ENCODE measurements at regions not wholly inside any gene's neighbourhood (a gene's known extent, or its start where the extent isn't known, plus 50 kb on each side); places are given as distances from the start of the nearest gene placed in this dataset.

DNA sequence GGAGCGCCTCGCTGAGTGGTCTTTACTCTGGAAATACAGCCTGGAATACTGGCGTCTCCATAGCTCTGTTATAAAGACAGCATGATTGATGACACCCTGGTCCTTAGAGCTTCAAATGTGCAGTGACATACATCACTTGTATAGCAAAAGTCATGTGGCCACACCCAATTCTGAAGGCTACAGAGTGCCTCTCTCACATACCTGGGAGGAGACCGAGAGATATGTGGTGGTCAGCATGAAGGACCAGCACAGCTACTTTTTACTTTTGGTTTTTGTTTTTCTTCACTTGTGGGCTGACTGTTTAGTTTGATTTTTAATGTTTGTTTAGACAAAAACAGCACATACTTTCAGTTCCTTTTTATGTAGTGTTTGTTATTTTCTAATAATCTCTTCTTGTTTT, 938.5 kb upstream of the SOX11 start:
- Histone ChIP-seq H2BK120ac (ENCODE audit: low read depth, low read length) (no peak overlapping the region), H3K23ac (ENCODE audit: low read depth, low read length, poor library complexity) (no peak overlapping the region), H3K4me2 (ENCODE audit: insufficient read depth, low read length, poor library complexity, severe bottlenecking) (no peak overlapping the region), H3K9me3 (replicated peaks in 1 of 2; ENCODE audit: control insufficient read depth in 2 of 2, insufficient read depth in 1 of 2, low read depth in 1 of 2, low read length in 2 of 2) (peaks cover 0 to 3% of the 10 kb centered on the region in 2 donors), H3K9ac (ENCODE audit: low read depth, low read length, poor library complexity) (no peak overlapping the region), H2BK5ac (ENCODE audit: low read length) (no peak overlapping the region), H3K4me1 (ENCODE audit: control insufficient read depth in 2 of 2, insufficient read depth in 1 of 2, low read depth in 1 of 2, low read length in 2 of 2) (no peaks in the 10 kb centered on the region), H4K8ac (ENCODE audit: low read depth, low read length) (no peak overlapping the region), H3K27ac (replicated peaks; ENCODE audit: low read length) (no peak overlapping the region), H2BK15ac (ENCODE audit: low read length) (no peak overlapping the region), H3K27me3 (ENCODE audit: control insufficient read depth in 3 of 3, insufficient read depth in 3 of 3, low read depth in 1 of 3, low read length in 3 of 3) (no peaks in the 10 kb centered on the region), H3K18ac (ENCODE audit: low read length) (no peak overlapping the region), H3K4ac (ENCODE audit: low read length) (no peak overlapping the region), H3K4me3 (ENCODE audit: low read length in 2 of 2) (no peak overlapping the region), H3K14ac (ENCODE audit: low read length) (no peak overlapping the region), H2AK5ac (ENCODE audit: low read depth, low read length) (no peak overlapping the region), H4K91ac (ENCODE audit: low read depth, low read length, poor library complexity) (no peak overlapping the region), H2BK12ac (ENCODE audit: low read length) (no peak overlapping the region), H3K79me1 (ENCODE audit: low read depth, low read length) (no peaks in the 10 kb centered on the region), H2AFZ (ENCODE audit: low read length) (no peak overlapping the region), H3K36me3 (replicated peaks in 1 of 2; ENCODE audit: control insufficient read depth in 2 of 2, insufficient read depth in 2 of 2, low read length in 2 of 2) (no peaks in the 10 kb centered on the region)
- DNase-seq (ENCODE audit: low spot score) = no peak
- WGBS, 2 donors (ENCODE audit: extremely low coverage in 2 of 2, insufficient read length in 2 of 2, insufficient replicate concordance in 1 of 2) = no CpG with 5 or more reads among the region's 4 CpGs

DNA sequence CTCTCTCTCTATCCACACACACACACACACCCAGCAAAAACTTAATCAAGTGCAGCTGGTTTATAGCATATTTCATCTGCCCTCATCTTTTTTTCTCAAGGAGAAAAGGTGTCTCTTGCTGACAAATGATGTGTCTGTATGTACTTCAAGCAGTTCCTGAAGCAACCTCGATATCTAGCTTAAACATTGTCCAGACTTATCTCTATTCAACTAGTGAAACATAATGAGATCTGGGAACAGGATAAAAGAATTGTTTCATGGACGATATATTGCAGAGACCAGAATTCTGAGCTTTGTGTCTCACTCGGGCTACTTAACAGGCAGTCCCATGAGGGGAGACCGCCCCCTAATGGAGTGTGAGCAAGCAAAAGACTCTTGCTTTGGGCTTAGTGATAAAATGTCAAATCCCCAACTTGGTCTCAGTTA, 929.2 kb upstream of the SOX11 start:
- Histone ChIP-seq H3K9me3 (replicated peaks in 1 of 2; ENCODE audit: control insufficient read depth in 2 of 2, insufficient read depth in 1 of 2, low read depth in 1 of 2, low read length in 2 of 2) (peaks cover 0 to 5% of the 10 kb centered on the region in 2 donors), H4K91ac (ENCODE audit: low read depth, low read length, poor library complexity) (no peak overlapping the region), H3K27ac (replicated peaks; ENCODE audit: low read length) (no peak overlapping the region), H3K79me1 (ENCODE audit: low read depth, low read length) (no peaks in the 10 kb centered on the region), H2BK15ac (ENCODE audit: low read length) (no peak overlapping the region), H3K36me3 (replicated peaks in 1 of 2; ENCODE audit: control insufficient read depth in 2 of 2, insufficient read depth in 2 of 2, low read length in 2 of 2) (no peaks in the 10 kb centered on the region), H3K14ac (ENCODE audit: low read length) (no peak overlapping the region), H2BK12ac (ENCODE audit: low read length) (no peak overlapping the region), H2AK5ac (ENCODE audit: low read depth, low read length) (no peak overlapping the region), H2AFZ (ENCODE audit: low read length) (peak overlapping the region; percentile 46), H3K4ac (ENCODE audit: low read length) (no peak overlapping the region), H3K4me3 (ENCODE audit: low read length in 2 of 2) (no peak overlapping the region), H3K4me2 (ENCODE audit: insufficient read depth, low read length, poor library complexity, severe bottlenecking) (no peak overlapping the region), H3K4me1 (ENCODE audit: control insufficient read depth in 2 of 2, insufficient read depth in 1 of 2, low read depth in 1 of 2, low read length in 2 of 2) (peaks cover 0 to 2% of the 10 kb centered on the region in 2 donors), H3K27me3 (ENCODE audit: control insufficient read depth in 3 of 3, insufficient read depth in 3 of 3, low read depth in 1 of 3, low read length in 3 of 3) (no peaks in the 10 kb centered on the region), H4K8ac (ENCODE audit: low read depth, low read length) (no peak overlapping the region), H3K23ac (ENCODE audit: low read depth, low read length, poor library complexity) (no peak overlapping the region), H2BK120ac (ENCODE audit: low read depth, low read length) (no peak overlapping the region), H3K9ac (ENCODE audit: low read depth, low read length, poor library complexity) (no peak overlapping the region), H2BK5ac (ENCODE audit: low read length) (no peak overlapping the region), H3K18ac (ENCODE audit: low read length) (no peak overlapping the region)
- peak; percentile 57 for DNase-seq (ENCODE audit: low spot score)
- WGBS, 2 donors (ENCODE audit: extremely low coverage in 2 of 2, insufficient read length in 2 of 2, insufficient replicate concordance in 1 of 2) = no CpG with 5 or more reads among the region's 4 CpGs

GRCh38 chr2:4765787-4766530, 926.2 kb upstream of the SOX11 start:
- H3K27ac ChIP-seq (replicated peaks; ENCODE audit: low read length) = no peak overlapping the region
- no peak overlapping the region for H3K4me3 ChIP-seq (ENCODE audit: low read length in 2 of 2)
- H3K27me3 ChIP-seq (ENCODE audit: control insufficient read depth in 3 of 3, insufficient read depth in 3 of 3, low read depth in 1 of 3, low read length in 3 of 3) = no peaks in the 10 kb centered on the region
- no peak overlapping the region for H3K14ac ChIP-seq (ENCODE audit: low read length)
- no peaks in the 10 kb centered on the region for H3K36me3 ChIP-seq (replicated peaks in 1 of 2; ENCODE audit: control insufficient read depth in 2 of 2, insufficient read depth in 2 of 2, low read length in 2 of 2)
- DNase-seq (ENCODE audit: low spot score) = no peak
- no peak overlapping the region for H2AK5ac ChIP-seq (ENCODE audit: low read depth, low read length)
- no peak overlapping the region for H2BK12ac ChIP-seq (ENCODE audit: low read length)
- WGBS, 2 donors (ENCODE audit: extremely low coverage in 2 of 2, insufficient read length in 2 of 2, insufficient replicate concordance in 1 of 2) = no CpG with 5 or more reads among the region's 16 CpGs
- no peak overlapping the region for H2AFZ ChIP-seq (ENCODE audit: low read length)
- no peak overlapping the region for H4K8ac ChIP-seq (ENCODE audit: low read depth, low read length)
- peaks cover 0 to 2% of the 10 kb centered on the region in 2 donors for H3K4me1 ChIP-seq (ENCODE audit: control insufficient read depth in 2 of 2, insufficient read depth in 1 of 2, low read depth in 1 of 2, low read length in 2 of 2)
- H3K4me2 ChIP-seq (ENCODE audit: insufficient read depth, low read length, poor library complexity, severe bottlenecking) = no peak overlapping the region
- H2BK15ac ChIP-seq (ENCODE audit: low read length) = no peak overlapping the region
- no peak overlapping the region for H3K23ac ChIP-seq (ENCODE audit: low read depth, low read length, poor library complexity)
- H3K9ac ChIP-seq (ENCODE audit: low read depth, low read length, poor library complexity) = no peak overlapping the region
- H3K9me3 ChIP-seq (replicated peaks in 1 of 2; ENCODE audit: control insufficient read depth in 2 of 2, insufficient read depth in 1 of 2, low read depth in 1 of 2, low read length in 2 of 2) = peaks cover 0 to 2% of the 10 kb centered on the region in 2 donors
- H2BK120ac ChIP-seq (ENCODE audit: low read depth, low read length) = no peak overlapping the region
- peak overlapping the region; percentile 53 for H3K4ac ChIP-seq (ENCODE audit: low read length)
- H3K18ac ChIP-seq (ENCODE audit: low read length) = no peak overlapping the region
- H4K91ac ChIP-seq (ENCODE audit: low read depth, low read length, poor library complexity) = no peak overlapping the region
- no peak overlapping the region for H2BK5ac ChIP-seq (ENCODE audit: low read length)
- no peaks in the 10 kb centered on the region for H3K79me1 ChIP-seq (ENCODE audit: low read depth, low read length)

GRCh38 chr2:4775668-4776067, 916.5 kb upstream of the SOX11 start:
- no peak for DNase-seq (ENCODE audit: low spot score)
- Histone ChIP-seq H3K36me3 (replicated peaks in 1 of 2; ENCODE audit: control insufficient read depth in 2 of 2, insufficient read depth in 2 of 2, low read length in 2 of 2) (no peaks in the 10 kb centered on the region), H2AFZ (ENCODE audit: low read length) (no peak overlapping the region), H2BK120ac (ENCODE audit: low read depth, low read length) (no peak overlapping the region), H2BK12ac (ENCODE audit: low read length) (no peak overlapping the region), H3K4me2 (ENCODE audit: insufficient read depth, low read length, poor library complexity, severe bottlenecking) (no peak overlapping the region), H3K14ac (ENCODE audit: low read length) (no peak overlapping the region), H2AK5ac (ENCODE audit: low read depth, low read length) (no peak overlapping the region), H4K8ac (ENCODE audit: low read depth, low read length) (no peak overlapping the region), H3K9me3 (replicated peaks in 1 of 2; ENCODE audit: control insufficient read depth in 2 of 2, insufficient read depth in 1 of 2, low read depth in 1 of 2, low read length in 2 of 2) (no peaks in the 10 kb centered on the region), H3K9ac (ENCODE audit: low read depth, low read length, poor library complexity) (no peak overlapping the region), H3K4ac (ENCODE audit: low read length) (no peak overlapping the region), H2BK15ac (ENCODE audit: low read length) (no peak overlapping the region), H3K23ac (ENCODE audit: low read depth, low read length, poor library complexity) (no peak overlapping the region), H3K27me3 (ENCODE audit: control insufficient read depth in 3 of 3, insufficient read depth in 3 of 3, low read depth in 1 of 3, low read length in 3 of 3) (no peaks in the 10 kb centered on the region), H3K79me1 (ENCODE audit: low read depth, low read length) (no peaks in the 10 kb centered on the region), H3K18ac (ENCODE audit: low read length) (no peak overlapping the region), H3K4me1 (ENCODE audit: control insufficient read depth in 2 of 2, insufficient read depth in 1 of 2, low read depth in 1 of 2, low read length in 2 of 2) (no peaks in the 10 kb centered on the region), H3K27ac (replicated peaks; ENCODE audit: low read length) (no peak overlapping the region), H4K91ac (ENCODE audit: low read depth, low read length, poor library complexity) (no peak overlapping the region), H2BK5ac (ENCODE audit: low read length) (no peak overlapping the region), H3K4me3 (ENCODE audit: low read length in 2 of 2) (no peak overlapping the region)
- whole genome bisulfite sequencing, 2 donors (ENCODE audit: extremely low coverage in 2 of 2, insufficient read length in 2 of 2, insufficient replicate concordance in 1 of 2) = no CpG with 5 or more reads among the region's 2 CpGs
